HG03025 (cell line): ENCODE measurements at regions not wholly inside any gene's neighbourhood (a gene's known extent, or its start where the extent isn't known, plus 50 kb on each side); places are given as distances from the start of the nearest gene placed in this dataset.

ENCODE experiments used
- ATAC-seq: cut with Tn5 transposase; IDR thresholded peaks from one replicate; pipeline ENCODE4 v1.9.1; 2021; ENCODE audit warnings: mild to moderate bottlenecking, moderate library complexity; ENCODE audit not compliant: unreplicated experiment, low FRiP score

DNA sequence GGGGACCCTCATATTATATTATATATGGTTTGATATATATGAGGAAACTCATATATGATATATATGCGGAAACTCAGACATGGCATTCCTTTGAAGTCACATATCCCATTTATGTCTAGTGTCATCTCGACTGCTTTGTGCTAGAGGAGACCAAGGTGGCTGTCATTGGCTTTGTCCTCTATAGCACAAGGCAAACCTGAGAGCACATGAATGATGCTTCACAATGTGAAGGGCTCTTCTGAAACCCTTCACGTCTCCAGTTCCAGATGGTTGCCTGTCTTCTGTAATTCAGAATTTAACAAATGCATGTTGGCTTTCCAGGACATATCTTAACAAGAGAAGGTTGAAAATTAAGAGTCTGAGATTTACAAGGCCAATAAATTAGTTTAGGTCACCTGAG, 303.6 kb downstream of the BARHL2 start:
- no peak for ATAC-seq

- no peak for ATAC-seq
These were observed 304.5 kb downstream of the BARHL2 start for GRCh38 chr1:90412563-90412962.

- no peak for ATAC-seq
These were observed 305.9 kb downstream of the BARHL2 start for GRCh38 chr1:90411185-90411584.

- ATAC-seq: no peak
These were observed 309.4 kb downstream of the BARHL2 start for GRCh38 chr1:90407737-90408136.

GRCh38 chr1:90405726-90406125, 311.4 kb downstream of the BARHL2 start:
- ATAC-seq: no peak

- no peak for ATAC-seq
These were observed 313.9 kb downstream of the BARHL2 start for GRCh38 chr1:90402893-90403849.

DNA sequence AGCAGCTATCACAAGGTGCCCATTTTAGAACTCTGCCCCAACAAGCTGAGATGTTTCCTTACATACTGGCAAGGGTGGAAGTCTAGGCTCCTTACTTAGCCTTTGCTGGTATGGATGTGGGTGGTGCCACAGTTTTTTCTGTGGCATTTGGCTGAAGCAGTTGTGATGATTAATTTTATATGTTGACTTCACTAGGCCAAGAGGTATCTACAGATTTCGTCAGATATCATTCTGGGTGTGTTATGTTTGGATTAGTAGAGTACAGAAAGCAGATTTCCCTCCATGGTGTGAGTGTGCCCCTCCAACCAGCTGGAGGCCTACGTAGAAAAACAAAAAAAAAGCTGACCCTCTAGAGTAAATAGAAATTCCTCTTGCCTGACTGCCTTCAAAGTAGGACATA, 317.0 kb downstream of the BARHL2 start:
- ATAC-seq: no peak

DNA sequence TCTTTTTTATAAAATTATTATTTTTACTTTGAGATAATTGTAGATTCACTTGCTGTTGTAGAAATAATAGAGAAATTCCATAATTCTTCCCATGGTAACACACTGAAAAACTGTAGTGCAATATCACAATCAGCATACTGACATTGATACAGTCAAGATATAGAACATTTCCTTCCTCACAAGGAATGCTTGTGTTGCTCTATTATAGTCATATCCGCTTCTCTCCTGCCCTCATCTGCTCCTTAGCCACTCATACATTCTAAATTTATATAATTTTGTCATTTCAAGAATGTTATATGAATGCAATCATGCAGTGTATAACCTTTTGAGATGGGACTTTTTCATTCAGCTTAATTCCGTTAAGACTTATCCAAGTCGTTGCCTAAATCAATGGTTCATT, 320.2 kb downstream of the BARHL2 start:
- ATAC-seq: no peak

DNA sequence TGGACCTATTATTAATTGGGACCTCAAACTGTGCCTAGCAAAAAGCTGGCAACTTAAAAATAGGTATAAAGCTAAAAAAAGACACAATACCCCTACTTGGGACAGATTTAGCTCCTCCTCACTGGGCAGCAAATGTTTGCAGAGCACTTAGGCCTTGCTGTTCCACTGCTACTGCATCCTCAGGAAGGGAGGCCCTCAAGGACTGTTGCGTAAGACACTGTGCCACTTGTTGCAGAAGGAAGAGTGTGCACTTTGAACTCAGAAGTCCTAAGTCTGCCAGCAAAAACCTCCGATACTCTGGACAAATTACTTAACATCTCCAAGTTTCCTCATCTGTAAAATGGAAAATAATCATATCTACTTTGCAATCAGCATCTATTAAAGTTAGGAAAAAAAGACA, 322.9 kb downstream of the BARHL2 start:
- ATAC-seq: no peak

DNA sequence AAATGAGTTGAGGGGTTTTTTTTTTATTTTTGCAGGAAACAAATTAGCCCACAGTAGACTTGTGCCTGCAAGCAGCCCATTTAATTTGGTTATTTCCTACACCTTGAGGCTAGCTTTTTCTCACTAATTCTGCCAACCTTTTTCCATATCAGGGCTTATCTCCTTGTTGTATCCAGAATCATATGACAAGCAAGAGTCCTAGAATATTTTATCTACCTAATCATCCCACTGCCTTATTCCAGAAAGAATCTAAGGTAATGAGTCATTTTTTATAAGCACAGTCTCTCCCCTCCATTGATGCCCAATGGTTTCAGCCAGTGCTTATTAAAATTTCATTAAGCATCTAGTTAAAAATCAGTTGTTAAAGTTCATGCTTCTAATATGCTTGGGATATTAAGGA, 324.1 kb downstream of the BARHL2 start:
- no peak for ATAC-seq

DNA sequence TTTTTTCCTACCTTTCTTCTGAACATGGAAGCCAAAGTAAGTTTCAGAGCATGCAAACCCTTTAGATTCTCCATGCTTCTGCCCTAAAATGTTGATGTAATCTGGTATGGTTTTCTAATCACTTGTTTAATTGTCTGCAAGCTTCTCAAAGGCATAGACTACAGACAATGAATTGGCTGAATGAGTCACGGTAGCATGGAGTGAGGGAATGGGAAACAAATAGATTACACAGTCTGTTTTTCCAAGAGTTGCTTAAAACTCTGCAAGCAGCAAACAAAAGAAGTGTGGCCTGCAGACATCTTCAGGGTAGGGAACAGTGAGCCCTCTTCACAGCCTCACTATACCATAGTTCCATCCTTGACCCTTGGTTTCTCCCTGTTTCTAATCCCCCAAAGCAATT, 326.0 kb downstream of the BARHL2 start:
- no peak for ATAC-seq

DNA sequence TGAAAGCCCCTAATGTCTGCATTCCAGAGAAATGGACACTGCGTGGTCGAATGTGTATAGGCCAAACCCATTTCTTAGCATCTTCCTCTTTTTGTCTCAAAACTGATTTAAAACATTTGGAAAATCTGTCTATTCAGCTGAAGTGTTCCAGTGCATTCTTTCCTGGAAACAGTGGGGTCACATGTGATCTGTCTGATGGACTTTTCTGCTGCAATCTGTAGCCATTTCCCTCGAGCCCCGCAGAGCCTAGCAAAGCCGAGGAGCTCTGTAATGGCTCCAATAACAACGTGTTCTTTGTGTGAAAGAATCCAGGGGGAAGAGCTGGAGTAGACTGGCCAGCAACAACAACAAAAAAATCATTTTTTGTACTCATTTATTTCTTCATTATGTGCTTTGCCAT, 329.3 kb downstream of the BARHL2 start:
- ATAC-seq: no peak

DNA sequence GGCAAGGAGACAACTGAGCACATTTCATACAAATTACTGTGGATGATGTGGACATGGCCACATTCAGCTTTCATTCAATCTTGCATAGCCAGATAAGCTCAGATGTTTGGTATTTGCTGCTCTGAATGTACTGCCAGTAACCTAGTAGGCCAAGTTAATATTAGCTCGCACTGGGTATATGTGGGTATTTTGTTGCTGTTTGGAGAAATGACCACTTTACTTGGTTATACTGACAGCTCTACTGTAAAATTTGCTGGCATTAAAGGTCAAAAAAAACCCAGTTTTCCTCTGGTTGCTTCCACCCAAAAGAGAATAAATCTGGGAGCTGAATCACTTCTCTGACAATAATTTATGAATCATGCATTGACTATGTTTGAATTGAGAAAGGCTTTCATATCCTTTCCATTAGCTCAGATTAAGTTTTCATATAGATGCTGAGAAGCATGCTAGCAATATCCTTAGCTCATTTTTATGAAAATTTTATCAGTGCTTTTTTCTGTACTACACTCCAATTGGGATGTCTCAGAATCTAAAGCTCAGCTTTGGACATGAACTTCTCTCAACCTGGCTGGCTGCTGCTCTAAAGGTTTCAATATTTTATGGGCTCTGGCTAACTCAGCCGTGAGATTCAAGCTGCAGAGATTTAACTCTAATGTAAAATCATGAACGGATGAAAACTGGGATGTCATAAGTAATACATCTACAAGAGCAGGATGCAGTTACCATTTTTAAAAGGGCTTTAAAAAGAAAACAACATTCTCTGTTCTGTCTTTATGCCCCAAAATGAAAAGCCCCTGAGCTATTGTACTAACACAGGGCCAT, 330.0 kb downstream of the BARHL2 start:
- ATAC-seq: no peak

DNA sequence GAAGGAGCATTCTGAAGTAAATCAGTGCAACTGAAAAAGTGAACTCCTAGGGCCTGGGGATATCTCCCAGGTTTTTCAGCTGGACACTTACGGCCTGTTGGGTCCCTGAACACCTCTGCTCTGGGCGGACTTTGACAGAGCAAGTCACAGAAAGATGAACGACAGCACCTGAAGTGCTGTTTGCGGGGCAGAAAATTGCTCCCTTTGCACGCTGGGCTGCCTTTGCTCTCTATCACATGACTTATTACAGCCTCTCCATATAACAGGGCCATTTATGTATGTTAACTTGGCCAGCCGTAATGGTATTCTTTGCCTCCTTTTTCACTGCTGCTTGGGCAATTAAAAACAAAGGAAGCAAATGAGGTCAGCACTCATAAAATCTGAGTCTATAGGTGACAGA, 332.9 kb downstream of the BARHL2 start:
- no peak for ATAC-seq

DNA sequence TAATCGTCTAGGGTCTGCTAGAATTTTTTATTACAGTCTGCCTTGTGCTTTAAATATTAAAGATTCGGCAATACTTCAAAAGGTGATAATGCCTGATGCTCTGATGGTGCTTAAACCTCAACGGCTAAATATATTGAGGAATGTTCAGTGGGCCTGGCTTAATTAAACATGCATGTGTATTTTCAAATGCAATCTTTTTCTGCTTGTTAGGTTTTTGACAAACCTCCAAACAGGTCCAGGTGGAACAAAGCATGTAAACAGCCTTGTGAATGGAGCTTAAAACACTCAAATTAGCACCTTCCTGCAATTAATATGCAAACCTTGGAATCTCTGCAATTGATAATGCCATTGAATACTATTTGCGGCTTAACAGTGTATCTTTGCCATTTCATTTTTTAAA, 334.9 kb downstream of the BARHL2 start:
- no peak for ATAC-seq

- no peak for ATAC-seq
These were observed 335.5 kb downstream of the BARHL2 start for GRCh38 chr1:90381598-90381997.

DNA sequence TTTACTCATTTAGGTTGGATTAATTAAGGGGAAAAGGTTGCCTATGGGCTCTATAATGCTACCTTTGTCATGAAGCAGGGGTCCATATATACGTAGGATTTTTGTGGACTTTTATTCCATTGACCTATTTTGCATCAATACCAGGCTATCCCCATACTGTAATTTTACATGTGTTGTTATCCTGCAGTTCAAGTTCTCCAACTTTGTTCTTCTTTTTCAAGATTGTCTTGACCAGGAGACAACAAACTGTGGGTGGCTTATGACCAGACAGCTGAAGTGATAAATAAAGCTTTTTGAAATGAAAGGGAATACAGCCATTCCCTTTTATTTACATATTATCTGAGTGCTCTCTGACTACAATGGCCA, 345.7 kb downstream of the BARHL2 start:
- no peak for ATAC-seq

- no peak for ATAC-seq
These were observed 346.2 kb downstream of the BARHL2 start for GRCh38 chr1:90370686-90371447.

DNA sequence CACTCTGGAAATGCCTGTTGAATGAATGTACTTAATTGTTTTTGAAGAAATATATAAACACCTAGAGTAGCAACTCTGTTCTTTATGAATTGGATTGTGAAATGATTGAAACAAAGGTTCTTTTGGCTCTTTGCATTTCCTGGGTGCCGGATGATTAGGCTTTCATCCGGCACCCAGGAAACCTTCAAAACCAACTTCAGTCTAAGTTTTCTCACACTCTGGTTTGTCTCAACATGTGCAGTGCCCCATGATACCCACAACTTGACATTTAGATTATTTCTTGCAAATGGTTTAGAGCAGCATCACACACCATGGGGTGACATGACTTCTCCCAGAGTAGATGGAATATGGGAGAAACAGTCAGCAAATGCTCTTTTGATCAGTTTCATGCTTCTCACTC, 354.9 kb downstream of the BARHL2 start:
- ATAC-seq: no peak

GRCh38 chr1:90361026-90361425, 356.1 kb downstream of the BARHL2 start:
- ATAC-seq: no peak

GRCh38 chr1:90359994-90360393, 357.1 kb downstream of the BARHL2 start:
- no peak for ATAC-seq
